Esophagus squamous epithelium (tissue), 5 donors: ENCODE measurements at regions not wholly inside any gene's neighbourhood (a gene's known extent, or its start where the extent isn't known, plus 50 kb on each side); places are given as distances from the start of the nearest gene placed in this dataset.
"Not testable (repeated sequence)": the region's sequence is repeated elsewhere in the genome, so short reads cannot be mapped to it uniquely, and the experiment has no call there.

Experiments used
- DNase-seq: peaks from one replicate; lab custom pipeline; 2025; lab: John Stamatoyannopoulos, UW
- H3K27ac ChIP-seq, 4 donors: fragments of 200-600 bp; sonication (generic); one replicate each; pipeline ENCODE4 v1.5.1; 2016 to 2019; ENCODE audit warnings: mild to moderate bottlenecking in 1 of 4
- H3K27me3 ChIP-seq, 4 donors: fragments of 200-600 bp; sonication (generic); 1 replicate in 3 of 4; 2 replicates in 1 of 4; pipeline versions ENCODE4 v1.5.1 to v1.6.0; 2017 to 2021; ENCODE audit warnings: antibody characterized with exemption in 1 of 4
- H3K36me3 ChIP-seq, 3 donors: fragments of 200-600 bp; sonication (generic); one replicate each; pipeline ENCODE4 v1.5.1; 2016 to 2019
- H3K4me1 ChIP-seq, 3 donors: fragments of 200-600 bp; sonication (generic); one replicate each; pipeline ENCODE4 v1.5.1; 2017 to 2019
- H3K4me3 ChIP-seq, 4 donors: fragments of 200-600 bp; sonication (generic); 1 replicate in 3 of 4; 2 replicates in 1 of 4; pipeline ENCODE4 v1.5.1; 2016 to 2019; ENCODE audit warnings: mild to moderate bottlenecking in 2 of 4, moderate library complexity in 1 of 4
- H3K9me3 ChIP-seq, 3 donors: fragments of 200-600 bp; sonication (generic); one replicate each; pipeline ENCODE4 v1.5.1; 2016 to 2019
- CTCF ChIP-seq, 6 experiments: fragments of 450-650 bp in 4 of 6; fragments of 200-600 bp in 2 of 6; sonication (generic) in 2 of 6; IDR thresholded peaks; one replicate each; pipeline ENCODE4 v1.5.1; 2016 to 2019; ENCODE audit warnings: antibody characterized with exemption in 6 of 6, mild to moderate bottlenecking in 4 of 6, moderate library complexity in 4 of 6
- POLR2A ChIP-seq, 4 donors: fragments of 450-650 bp; IDR thresholded peaks; one replicate each; pipeline ENCODE4 v1.6.1; 2017; ENCODE audit warnings: antibody characterized with exemption in 4 of 4, mild to moderate bottlenecking in 4 of 4, moderate library complexity in 3 of 4
- WGBS, 2 donors: methylation state at CpG; one replicate each; pipeline ENCODE4 v1.1.5; 2018; 5-methylcytosine and 5-hydroxymethylcytosine counted together
- intact Hi-C: fragments of 100-400 bp; cut with DNase I; formaldehyde crosslinking; loops from one replicate; pipeline ENCODE4 v1.15.0; 2022
- donor health status: DM: yes; HTN: yes; CAD: no.

- intact Hi-C loops, result no loop called here
- Histone ChIP-seq H3K36me3 (no peaks in the 10 kb centered on the region), H3K27me3 (no peaks in the 10 kb centered on the region), H3K9me3 (no peaks in the 10 kb centered on the region), H3K4me1 (no peaks in the 10 kb centered on the region), H3K27ac (no peak overlapping the region), H3K4me3 (no peak overlapping the region)
- no peak for TF ChIP-seq POLR2A (IDR thresholded peaks at IDR 0.05)
- no peak for TF ChIP-seq CTCF (IDR thresholded peaks at IDR 0.05)
- WGBS, 2 donors, result 87 to 91% methylated on average over 2 of the region's 2 CpGs
- DNase-seq, result no peak
Measured at GRCh38 chr10:31215052-31215451, 104.0 kb upstream of the ZEB1 start.

DNA sequence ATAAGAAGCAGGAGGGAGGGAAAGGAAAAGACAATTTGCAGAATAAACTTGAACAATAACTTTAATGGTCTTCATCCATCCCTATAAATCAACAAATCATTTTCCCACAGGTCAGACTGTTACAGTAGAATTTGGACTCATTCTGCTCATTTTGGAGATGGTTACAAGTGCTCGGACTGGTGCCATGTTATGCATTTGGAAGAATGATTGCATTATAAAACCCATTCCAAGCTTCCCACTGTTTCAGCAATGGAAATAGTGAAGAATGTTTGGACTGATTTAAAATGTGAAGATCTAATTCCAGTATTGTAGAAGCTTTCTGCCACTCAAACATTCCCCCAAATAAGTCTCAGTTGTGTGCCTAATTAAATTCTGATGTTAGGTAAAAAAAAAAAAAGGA lies 99.7 kb upstream of the ZEB1 start:
- Histone ChIP-seq H3K9me3 (no peaks in the 10 kb centered on the region), H3K4me3 (no peak overlapping the region), H3K36me3 (no peaks in the 10 kb centered on the region), H3K4me1 (no peaks in the 10 kb centered on the region), H3K27me3 (no peaks in the 10 kb centered on the region), H3K27ac (no peak overlapping the region)
- TF ChIP-seq CTCF (IDR thresholded peaks at IDR 0.05), result no peak
- TF ChIP-seq POLR2A (IDR thresholded peaks at IDR 0.05), result no peak
- WGBS, 2 donors, result 71 to 79% methylated on average over 1 of the region's 1 CpG
- no peak for DNase-seq
- intact Hi-C loops, result no loop called here

GRCh38 chr10:31228780-31229179 lies 90.2 kb upstream of the ZEB1 start:
- intact Hi-C loops, DNase-seq, H3K9me3 ChIP-seq, H3K27me3 ChIP-seq, H3K27ac ChIP-seq, H3K4me3 ChIP-seq, H3K36me3 ChIP-seq, H3K4me1 ChIP-seq: not testable (repeated sequence)
- 78 to 83% methylated on average over 4 of the region's 4 CpGs for WGBS, 2 donors

DNA sequence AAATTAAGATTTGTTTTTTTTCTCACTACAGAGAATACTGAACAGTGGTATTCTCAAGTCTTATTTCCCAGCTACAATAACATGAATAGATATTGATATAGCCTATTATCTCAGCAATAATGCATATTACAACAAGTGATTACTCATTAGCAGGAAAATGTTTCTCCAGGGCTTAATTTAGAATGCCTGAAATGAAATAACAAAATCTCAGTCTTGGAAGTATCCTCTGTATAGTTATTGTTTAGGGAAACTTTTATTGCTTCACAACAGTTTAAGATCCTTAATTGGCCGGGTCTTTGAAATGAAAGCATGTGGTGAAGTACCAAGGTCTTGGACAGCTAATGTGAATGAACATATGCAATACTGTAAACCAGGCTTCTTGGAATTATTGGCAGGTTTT lies 79.1 kb upstream of the ZEB1 start:
- no peaks in the 10 kb centered on the region for H3K27me3 ChIP-seq
- DNase-seq, result no peak
- intact Hi-C loops, result no loop called here
- H3K9me3 ChIP-seq, result no peaks in the 10 kb centered on the region
- no peaks in the 10 kb centered on the region for H3K36me3 ChIP-seq
- 50 to 71% methylated on average over 1 of the region's 1 CpG for WGBS, 2 donors
- TF ChIP-seq POLR2A (IDR thresholded peaks at IDR 0.05), result no peak
- no peak for TF ChIP-seq CTCF (IDR thresholded peaks at IDR 0.05)
- H3K27ac ChIP-seq, result no peak overlapping the region
- H3K4me3 ChIP-seq, result no peak overlapping the region
- no peaks in the 10 kb centered on the region for H3K4me1 ChIP-seq

DNA sequence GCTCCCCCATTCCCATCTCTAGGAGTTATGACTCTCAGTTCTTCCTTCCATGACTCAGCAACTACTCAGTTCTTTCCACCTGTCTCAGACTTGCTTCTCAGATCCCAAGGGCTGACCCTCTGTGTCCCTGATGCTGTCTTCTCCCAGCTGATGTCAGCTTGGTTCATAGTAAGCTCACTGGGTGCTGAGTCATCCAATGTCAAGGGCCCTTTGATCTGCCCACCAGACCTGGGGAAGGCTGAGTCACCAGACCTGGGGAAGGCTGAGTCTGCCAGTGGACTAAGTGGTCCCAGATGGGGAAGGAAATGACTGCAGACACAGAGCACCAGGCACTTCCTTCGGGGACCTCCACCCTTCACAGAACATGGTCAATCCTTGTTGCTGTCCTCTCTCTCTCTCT lies 76.1 kb upstream of the ZEB1 start:
- intact Hi-C loops, result no loop called here
- WGBS, 2 donors, result 46 to 50% methylated on average over 1 of the region's 1 CpG
- DNase-seq, result no peak
- H3K27me3 ChIP-seq, result no peaks in the 10 kb centered on the region
- H3K4me3 ChIP-seq, result no peak overlapping the region
- no peaks in the 10 kb centered on the region for H3K36me3 ChIP-seq
- H3K27ac ChIP-seq, result no peak overlapping the region
- no peaks in the 10 kb centered on the region for H3K4me1 ChIP-seq
- H3K9me3 ChIP-seq, result no peaks in the 10 kb centered on the region
- TF ChIP-seq CTCF (IDR thresholded peaks at IDR 0.05), result no peak
- TF ChIP-seq POLR2A (IDR thresholded peaks at IDR 0.05), result no peak

- DNase-seq, H3K27ac ChIP-seq, H3K4me3 ChIP-seq, intact Hi-C loops, H3K4me1 ChIP-seq, H3K36me3 ChIP-seq, H3K27me3 ChIP-seq, H3K9me3 ChIP-seq: not testable (repeated sequence)
- WGBS, 2 donors, result 94% methylated on average over 2 of the region's 4 CpGs
Measured at GRCh38 chr10:31251118-31251517, 67.9 kb upstream of the ZEB1 start.
